Heart left ventricle (tissue), 16 donors: ENCODE measurements at regions not wholly inside any gene's neighbourhood (a gene's known extent, or its start where the extent isn't known, plus 50 kb on each side); places are given as distances from the start of the nearest gene placed in this dataset.

Experiments used
- ATAC-seq, 4 donors: fragments of 200-7000 bp; cut with Tn5 transposase; one replicate each; pipeline ENCODE4 v1.9.1; 2020 to 2022; ENCODE audit warnings: moderate library complexity in 4 of 4, mild to moderate bottlenecking in 3 of 4, moderate number of reproducible peaks in 1 of 4
- DNase-seq, 5 donors: peaks; one replicate each; pipeline ENCODE4 v3.0.0-alpha.2; 2020
- H3K27ac ChIP-seq, 12 donors: fragments of 200-600 bp; sonication (generic) in 4 of 12; one replicate each; pipeline versions ENCODE4 v1.5.0 to v1.8.0; 2016 to 2022; ENCODE audit warnings: mild to moderate bottlenecking in 2 of 12
- H3K27me3 ChIP-seq, 9 donors: fragments of 200-600 bp; sonication (generic) in 2 of 9; one replicate each; pipeline versions ENCODE4 v1.5.1 to v1.8.0; 2016 to 2022; ENCODE audit warnings: mild to moderate bottlenecking in 3 of 9
- H3K36me3 ChIP-seq, 9 donors: fragments of 200-600 bp; sonication (generic) in 2 of 9; one replicate each; pipeline versions ENCODE4 v1.5.0 to v1.8.0; 2018 to 2022; ENCODE audit warnings: mild to moderate bottlenecking in 2 of 9
- H3K4me1 ChIP-seq, 12 donors: fragments of 200-600 bp; sonication (generic) in 4 of 12; one replicate each; pipeline versions ENCODE4 v1.5.0 to v1.8.0; 2016 to 2022; ENCODE audit warnings: mild to moderate bottlenecking in 3 of 12
- H3K4me3 ChIP-seq, 12 donors: fragments of 200-600 bp; sonication (generic) in 4 of 12; one replicate each; pipeline versions ENCODE4 v1.5.0 to v1.8.0; 2017 to 2022; ENCODE audit warnings: mild to moderate bottlenecking in 9 of 12, moderate library complexity in 4 of 12
- H3K9me3 ChIP-seq, 12 donors: fragments of 200-600 bp; sonication (generic) in 4 of 12; one replicate each; pipeline versions ENCODE4 v1.5.0 to v1.8.0; 2016 to 2022; ENCODE audit warnings: mild to moderate bottlenecking in 1 of 12
- POLR2A ChIP-seq, 2 donors: fragments of 450-650 bp; IDR thresholded peaks; one replicate each; pipeline ENCODE4 v1.6.1; 2017; ENCODE audit warnings: antibody characterized with exemption in 2 of 2, mild to moderate bottlenecking in 2 of 2, moderate library complexity in 2 of 2
- WGBS, 4 donors: extraction: QIAGEN DNeasy Blood & Tissue Kit in 2 of 4; methylation state at CpG; one replicate each; pipeline versions ENCODE4 v1.1.5 to v1.1.7; 2013 to 2018; 5-methylcytosine and 5-hydroxymethylcytosine counted together
- intact Hi-C, 10 donors: fragments of 100-400 bp; cut with DNase I; formaldehyde crosslinking; loops; one replicate each; pipeline versions ENCODE4 v1.11.1 to v1.14.2; 2022
- TF ChIP-seq, protein P1 (sequence below), 12 donors: fragments of 200-600 bp; sonication (generic) in 4 of 12; IDR thresholded peaks; one replicate each; pipeline versions ENCODE4 v1.5.0 to v1.8.0; 2018 to 2022; ENCODE audit warnings: antibody characterized with exemption in 12 of 12, mild to moderate bottlenecking in 5 of 12
- donor health status: ischemic (EF 13 %, LVEDD 7.1; RV severe dilation, severe dysfunction).
- donor health status: healthy with polysubstance abuse.
- donor health status: DM: no; HTN: yes; CAD: no.
- donor health status: DM: no; HTN: no; CAD: no.
- donor health status: ischemic (EF 25% LVEDD 6.9; RV normal size, moderate dysfunction).
- donor health status: ischemic (EF 25% LVEDD 5.7; RV mildly dilated, moderate dysfunction).
- donor health status: healthy.
- donor health status: DM: yes; HTN: yes; CAD: no.
- donor health status: ischemic (EF 35%, LVEDD 5.7; RV mildly dilated, moderate dysfunction).
- donor health status: nonischemic (EF 11% LVEDD 7.7; RV severe dilation, severe dysfunction).
- donor health status: DM: yes; HTN: yes; CAD: no.
- donor health status: PGD.
- donor health status: ischemic (EF 29% LVEDD 5.4; RV normal size, mild dysfunction).
- donor health status: nonischemic (EF 23%, LVEDD 6.1; RV moderate dilation, normal function).

- ATAC-seq (no peak), DNase-seq (no peak)
- TF ChIP-seq, protein P1, sequence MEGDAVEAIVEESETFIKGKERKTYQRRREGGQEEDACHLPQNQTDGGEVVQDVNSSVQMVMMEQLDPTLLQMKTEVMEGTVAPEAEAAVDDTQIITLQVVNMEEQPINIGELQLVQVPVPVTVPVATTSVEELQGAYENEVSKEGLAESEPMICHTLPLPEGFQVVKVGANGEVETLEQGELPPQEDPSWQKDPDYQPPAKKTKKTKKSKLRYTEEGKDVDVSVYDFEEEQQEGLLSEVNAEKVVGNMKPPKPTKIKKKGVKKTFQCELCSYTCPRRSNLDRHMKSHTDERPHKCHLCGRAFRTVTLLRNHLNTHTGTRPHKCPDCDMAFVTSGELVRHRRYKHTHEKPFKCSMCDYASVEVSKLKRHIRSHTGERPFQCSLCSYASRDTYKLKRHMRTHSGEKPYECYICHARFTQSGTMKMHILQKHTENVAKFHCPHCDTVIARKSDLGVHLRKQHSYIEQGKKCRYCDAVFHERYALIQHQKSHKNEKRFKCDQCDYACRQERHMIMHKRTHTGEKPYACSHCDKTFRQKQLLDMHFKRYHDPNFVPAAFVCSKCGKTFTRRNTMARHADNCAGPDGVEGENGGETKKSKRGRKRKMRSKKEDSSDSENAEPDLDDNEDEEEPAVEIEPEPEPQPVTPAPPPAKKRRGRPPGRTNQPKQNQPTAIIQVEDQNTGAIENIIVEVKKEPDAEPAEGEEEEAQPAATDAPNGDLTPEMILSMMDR (IDR thresholded peaks at IDR 0.05) = no peak
- no peak for TF ChIP-seq POLR2A (IDR thresholded peaks at IDR 0.05)
- H3K27me3 ChIP-seq = peaks cover 0 to 30% (median 0%) of the 10 kb centered on the region in 9 donors
- H3K9me3 ChIP-seq = no peaks in the 10 kb centered on the region
- H3K4me3 ChIP-seq = no peak overlapping the region
- H3K36me3 ChIP-seq = no peaks in the 10 kb centered on the region
- intact Hi-C loops = no loop called here
- WGBS, 4 donors = 76 to 85% (median 83%) methylated on average over 6 of the region's 6 CpGs
- H3K27ac ChIP-seq = peak overlapping the region in 1 of 12 donors; percentile 0
- peaks cover 0 to 60% (median 0%) of the 10 kb centered on the region in 12 donors for H3K4me1 ChIP-seq
Measured at GRCh38 chr7:50210706-50211115, 93.8 kb upstream of the IKZF1 start.

DNA sequence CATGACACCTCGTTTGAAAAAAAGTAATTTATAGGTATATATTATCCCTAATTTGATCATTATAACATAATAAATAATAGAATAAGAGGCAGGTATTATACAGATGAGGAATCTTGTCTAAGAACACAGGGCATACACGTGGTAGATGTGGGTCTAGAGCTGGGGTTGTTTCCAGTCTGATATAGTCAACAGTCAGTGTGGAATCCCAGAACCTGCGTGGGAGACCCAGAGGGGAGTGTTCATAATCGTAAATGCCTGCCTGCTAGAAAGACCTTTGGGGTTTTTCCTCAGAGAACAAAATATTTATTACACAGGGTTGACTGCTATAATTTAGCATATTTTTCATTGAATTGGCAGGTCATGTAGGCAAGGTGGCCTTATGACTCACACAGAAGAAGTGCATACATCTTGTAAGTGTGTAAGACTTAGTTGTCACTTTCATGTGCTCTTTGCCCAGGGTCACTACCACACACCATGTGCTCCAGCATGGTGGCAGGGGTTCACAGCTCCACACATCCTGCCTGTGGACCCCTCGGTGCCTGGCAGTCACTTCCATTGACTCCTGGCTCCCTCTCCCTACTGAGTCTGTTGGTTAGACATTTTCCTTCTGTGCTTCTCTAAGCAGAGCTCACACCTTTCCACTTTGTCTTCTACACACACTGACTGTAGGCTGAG, 94.9 kb upstream of the IKZF1 start:
- no peak for ATAC-seq
- Histone ChIP-seq H3K36me3 (no peaks in the 10 kb centered on the region), H3K27me3 (peaks cover 0 to 28% (median 0%) of the 10 kb centered on the region in 9 donors), H3K9me3 (no peaks in the 10 kb centered on the region), H3K27ac (no peak overlapping the region), H3K4me3 (no peak overlapping the region), H3K4me1 (peaks cover 0 to 67% (median 0%) of the 10 kb centered on the region in 12 donors)
- intact Hi-C loops = loop anchor here in 7 of 10 donors (5.0 to 10.0 kb wide), 6 partner anchors 95 to 955 kb away; partner anchors contain the start of gene IKZF1 (in 1 of the 7)
- 65 to 74% (median 70%) methylated on average over 5 of the region's 5 CpGs for WGBS, 4 donors
- no peak for TF ChIP-seq POLR2A (IDR thresholded peaks at IDR 0.05)
- TF ChIP-seq, protein P1 (IDR thresholded peaks at IDR 0.05) = no peak
- DNase-seq = no peak

DNA sequence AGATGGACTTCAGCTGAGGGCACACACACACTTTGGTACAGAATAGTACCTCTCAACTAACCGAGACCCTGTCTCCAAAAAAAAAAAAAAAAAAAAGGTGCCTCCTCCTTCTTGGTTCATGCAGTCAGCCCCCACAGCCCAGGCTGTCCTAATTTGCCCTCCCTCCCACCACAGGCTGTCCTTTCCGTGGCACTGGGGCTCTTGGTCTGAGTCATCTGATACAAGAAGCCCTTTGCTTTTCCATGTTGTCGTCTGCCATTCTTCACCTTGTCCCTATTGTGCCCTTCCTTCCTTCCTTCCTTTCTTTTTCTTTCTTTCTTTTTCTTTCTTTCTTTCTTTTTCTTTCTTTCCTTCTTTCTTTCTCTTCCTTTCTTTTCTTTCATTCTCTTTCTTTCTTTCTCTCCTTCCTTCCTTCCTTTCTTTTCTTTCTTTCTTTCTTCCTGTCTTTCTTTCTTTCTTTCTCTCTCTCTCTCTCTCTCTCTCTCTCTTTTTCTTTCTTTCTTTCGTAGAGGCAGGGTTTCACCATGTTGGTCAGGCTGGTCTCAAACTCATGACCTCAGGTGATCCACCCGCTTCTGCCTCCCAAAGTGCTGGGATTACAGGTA, 96.0 kb upstream of the IKZF1 start:
- peaks cover 0 to 61% (median 0%) of the 10 kb centered on the region in 12 donors for H3K4me1 ChIP-seq
- no peaks in the 10 kb centered on the region for H3K36me3 ChIP-seq
- ATAC-seq (no peak), DNase-seq (no peak)
- intact Hi-C loops = loop anchor here in 7 of 10 donors (5.0 to 10.0 kb wide), 6 partner anchors 96 to 956 kb away; partner anchors contain the start of gene IKZF1 (in 1 of the 7)
- peaks cover 0 to 20% (median 0%) of the 10 kb centered on the region in 9 donors for H3K27me3 ChIP-seq
- no peak overlapping the region for H3K4me3 ChIP-seq
- no peak overlapping the region for H3K27ac ChIP-seq
- H3K9me3 ChIP-seq = no peaks in the 10 kb centered on the region
- TF ChIP-seq, protein P1 (IDR thresholded peaks at IDR 0.05) = no peak
- no peak for TF ChIP-seq POLR2A (IDR thresholded peaks at IDR 0.05)
- 71 to 81% (median 78%) methylated on average over 5 of the region's 5 CpGs for WGBS, 4 donors

- Histone ChIP-seq H3K27ac (peak overlapping the region in 1 of 12 donors; percentile 52), H3K27me3 (peaks cover 0 to 13% (median 0%) of the 10 kb centered on the region in 9 donors), H3K4me1 (peaks cover 0 to 54% (median 0%) of the 10 kb centered on the region in 12 donors), H3K4me3 (no peak overlapping the region), H3K36me3 (no peaks in the 10 kb centered on the region), H3K9me3 (no peaks in the 10 kb centered on the region)
- DNase-seq (peak in 3 of 5 donors; percentile 38 to 68 (median 47)), ATAC-seq (peak in 1 of 4 donors; percentile 59)
- intact Hi-C loops = loop anchor here in 8 of 10 donors (2.0 to 10.0 kb wide), 8 partner anchors 97 to 957 kb away; partner anchors contain the start of gene IKZF1 (in 1 of the 8)
- 62 to 73% (median 68%) methylated on average over 14 of the region's 14 CpGs for WGBS, 4 donors
- TF ChIP-seq POLR2A (IDR thresholded peaks at IDR 0.05) = no peak
- TF ChIP-seq, protein P1 (IDR thresholded peaks at IDR 0.05) = no peak
Measured at GRCh38 chr7:50207686-50208255, 96.7 kb upstream of the IKZF1 start.
